Left kidney (tissue), 1 donor: ENCODE measurements at regions not wholly inside any gene's neighbourhood (a gene's known extent, or its start where the extent isn't known, plus 50 kb on each side); places are given as distances from the start of the nearest gene placed in this dataset.
"Not testable (repeated sequence)": the region's sequence is repeated elsewhere in the genome, so short reads cannot be mapped to it uniquely, and the experiment has no call there.

ENCODE experiments used
- DNase-seq: peaks from one replicate; pipeline ENCODE4 v3.0.0-alpha.2; 2013

DNA sequence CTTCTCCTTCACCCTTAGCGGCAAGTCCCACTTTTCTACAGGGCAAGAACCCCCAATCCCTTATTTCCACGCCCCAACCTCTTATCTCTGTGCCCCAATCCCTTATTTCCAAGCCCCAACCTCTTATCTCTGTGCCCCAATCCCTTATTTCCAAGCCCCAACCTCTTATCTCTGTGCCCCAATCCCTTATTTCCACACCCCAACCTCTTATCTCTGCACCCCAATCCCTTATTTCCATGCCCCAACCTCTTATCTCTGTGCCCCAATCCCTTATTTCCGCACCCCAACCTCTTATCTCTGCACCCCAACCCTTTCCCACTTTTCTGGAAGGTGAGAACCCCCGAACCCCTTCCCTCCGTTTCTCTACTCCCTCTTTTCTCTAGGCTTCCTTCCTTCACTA, 116.1 kb upstream of the GJE1 start:
- DNase-seq, result not testable (repeated sequence)

GRCh38 chr6:142015463-142015862, 117.3 kb upstream of the GJE1 start:
- not testable (repeated sequence) for DNase-seq

GRCh38 chr6:142015011-142015410, 117.7 kb upstream of the GJE1 start:
- DNase-seq, result no peak

GRCh38 chr6:142014515-142014914, 118.2 kb upstream of the GJE1 start:
- DNase-seq, result no peak

- no peak for DNase-seq
These were observed 118.7 kb upstream of the GJE1 start for GRCh38 chr6:142013875-142014495.

DNA sequence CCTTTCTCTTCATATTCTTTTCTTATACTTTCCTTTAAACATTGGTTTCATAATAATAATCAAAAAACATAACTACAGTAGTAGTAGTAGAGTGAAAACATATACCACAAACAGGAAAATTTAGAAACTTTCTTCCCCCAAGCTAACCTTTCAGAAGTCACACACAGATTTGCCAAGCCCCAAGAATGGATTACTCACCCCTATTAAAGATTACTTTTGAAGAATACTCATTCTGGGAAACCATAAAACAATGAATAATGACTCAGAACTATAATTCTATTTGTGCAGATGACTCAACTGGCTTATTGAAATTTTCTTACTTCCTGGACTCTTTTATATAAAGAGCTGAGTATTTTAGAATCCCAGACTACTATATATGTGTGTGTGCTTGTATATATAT, 119.4 kb upstream of the GJE1 start:
- DNase-seq, result no peak

- DNase-seq, result no peak
These were observed 121.0 kb upstream of the GJE1 start for GRCh38 chr6:142011775-142012174.

GRCh38 chr6:142011156-142011555, 121.6 kb upstream of the GJE1 start:
- no peak for DNase-seq

DNA sequence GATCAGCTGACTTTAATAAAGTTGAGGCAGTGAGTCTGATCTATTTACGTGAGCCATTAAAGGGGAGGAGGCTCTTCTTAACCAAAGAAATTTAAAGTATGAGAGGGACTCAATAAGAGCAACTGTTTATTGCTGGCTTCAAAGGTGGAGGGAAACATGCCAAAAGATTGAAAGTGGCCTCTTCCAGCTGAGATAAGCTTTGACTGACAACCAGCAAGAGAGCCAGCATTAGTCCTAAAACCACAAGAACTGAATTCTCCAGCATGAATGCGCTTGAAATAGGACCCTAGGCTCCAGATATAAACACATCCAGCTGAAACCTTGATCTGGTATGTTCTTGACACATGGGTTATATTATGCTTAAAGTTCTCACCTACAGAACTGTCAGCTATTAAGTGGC, 123.1 kb upstream of the GJE1 start:
- no peak for DNase-seq

GRCh38 chr6:142008781-142009180, 123.9 kb upstream of the GJE1 start:
- DNase-seq, result no peak

- DNase-seq, result no peak
These were observed 124.5 kb upstream of the GJE1 start for GRCh38 chr6:142008016-142008735.

DNA sequence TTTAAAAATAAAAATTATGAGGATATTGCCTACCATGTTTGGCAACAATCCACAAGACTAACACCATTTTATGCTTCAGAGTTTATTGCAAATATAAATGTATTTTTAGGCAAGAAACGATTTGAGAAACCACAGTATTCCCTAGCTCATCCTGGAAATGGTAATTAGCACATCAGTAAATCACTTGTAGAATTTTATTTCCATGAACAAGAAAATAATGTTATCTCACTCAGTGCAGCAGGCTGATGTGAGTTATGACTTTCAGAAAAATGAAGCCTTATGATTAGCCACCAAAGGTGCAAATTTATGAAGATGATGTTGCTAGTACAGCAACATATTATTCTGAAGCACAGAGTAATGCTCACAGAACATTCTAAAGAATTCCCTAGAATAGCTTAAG, 127.7 kb upstream of the GJE1 start:
- no peak for DNase-seq

DNA sequence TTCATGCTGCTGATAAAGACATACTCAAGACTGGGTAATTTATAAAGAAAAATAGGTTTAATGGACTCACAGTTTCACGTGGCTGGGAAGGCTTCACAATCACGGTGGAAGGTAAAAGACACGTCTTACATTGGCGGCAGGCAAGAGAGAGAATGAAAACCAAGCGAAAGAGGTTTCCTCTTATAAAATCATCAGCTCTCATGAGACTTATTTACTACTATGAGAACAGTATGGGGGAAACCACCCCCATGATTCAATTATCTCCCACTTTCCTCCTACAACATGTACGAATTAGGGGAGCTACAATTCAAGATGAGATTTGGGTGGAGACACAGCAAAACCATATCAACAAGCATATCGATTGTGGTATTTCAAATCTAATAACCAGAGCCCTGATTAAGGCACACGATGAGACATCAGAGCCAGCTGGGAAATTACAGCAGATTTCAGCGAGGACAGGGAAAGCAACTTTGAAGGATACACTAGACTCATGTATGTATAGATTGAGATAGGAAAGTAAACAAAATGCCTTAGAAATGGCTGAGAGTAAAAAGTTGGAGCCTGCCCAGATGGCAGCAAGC, 129.8 kb upstream of the GJE1 start:
- DNase-seq, result no peak

- no peak for DNase-seq
These were observed 135.9 kb upstream of the GJE1 start for GRCh38 chr6:141996823-141997222.

- no peak for DNase-seq
These were observed 140.6 kb upstream of the GJE1 start for GRCh38 chr6:141992109-141992508.

- no peak for DNase-seq
These were observed 141.9 kb upstream of the GJE1 start for GRCh38 chr6:141990840-141991239.

GRCh38 chr6:141989706-141989959, 143.1 kb upstream of the GJE1 start:
- no peak for DNase-seq

DNA sequence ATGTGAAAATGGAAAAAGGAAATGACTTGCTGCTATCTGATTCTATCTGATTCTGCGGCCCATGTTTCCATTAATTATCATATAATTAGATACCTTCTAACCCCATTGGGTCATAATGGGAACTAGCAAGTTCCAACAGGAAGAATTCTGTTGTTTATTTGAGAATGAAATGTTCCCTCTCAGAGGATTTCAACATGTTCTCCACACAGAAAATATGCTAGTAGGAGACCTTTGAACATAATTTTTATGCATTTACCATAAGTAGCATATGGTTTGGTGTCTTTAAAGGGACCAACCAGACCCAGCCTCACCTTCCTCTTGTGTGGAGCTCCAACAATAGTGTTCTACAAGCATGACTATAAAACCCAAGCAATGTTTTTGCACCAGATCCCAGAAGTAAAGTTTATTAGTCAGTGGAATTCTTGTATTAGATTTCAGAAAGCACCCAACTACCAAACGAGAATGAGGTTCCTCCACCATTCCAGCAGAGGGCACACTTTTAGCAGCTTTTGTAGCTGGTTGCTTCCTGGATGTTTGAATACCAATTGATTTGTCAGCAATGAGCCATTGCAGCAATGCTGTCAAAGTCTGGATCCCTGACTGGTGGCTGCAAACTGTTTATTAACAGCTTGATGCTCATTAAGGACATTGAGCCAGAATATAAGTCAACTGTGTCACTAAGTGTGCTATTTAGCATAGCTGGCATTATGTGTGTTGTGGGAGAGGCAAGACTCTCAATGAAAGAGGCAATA, 143.6 kb upstream of the GJE1 start:
- no peak for DNase-seq

DNA sequence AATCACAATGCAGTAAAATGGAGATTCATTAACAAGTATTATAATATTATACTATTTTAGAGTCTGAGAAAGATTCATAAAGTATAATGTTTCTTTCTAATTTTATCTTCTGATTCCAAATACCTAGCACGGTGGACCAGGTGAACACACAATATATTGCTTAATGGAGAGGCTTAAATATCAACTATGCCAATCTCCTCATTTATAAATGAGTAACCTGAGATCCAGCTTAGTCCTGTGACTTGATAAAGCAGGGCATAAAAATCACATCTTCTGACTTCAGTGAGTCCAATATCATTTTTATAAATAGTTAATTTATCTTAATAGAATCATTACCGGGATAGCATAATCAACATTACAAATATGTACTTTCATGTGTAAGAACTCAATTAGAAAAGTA, 144.4 kb upstream of the GJE1 start:
- no peak for DNase-seq

DNA sequence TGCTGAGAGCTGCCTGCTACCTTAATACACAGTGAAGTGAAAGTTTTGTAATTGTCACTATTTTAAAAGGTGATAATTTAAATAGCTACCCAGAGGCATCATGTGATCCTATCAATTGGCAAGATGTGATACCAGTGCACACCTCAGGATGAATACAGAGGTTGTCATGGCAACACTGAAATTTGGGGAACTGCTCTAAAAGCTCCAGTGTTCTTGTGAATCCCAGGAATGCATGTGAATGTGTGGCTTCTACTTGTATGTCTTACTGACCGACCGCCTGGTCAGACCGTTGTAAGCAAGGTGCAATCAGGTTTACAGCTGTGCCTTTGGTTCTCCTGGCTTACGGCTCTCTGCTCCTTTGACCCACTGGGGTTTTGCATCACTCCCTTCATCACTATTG, 146.3 kb upstream of the GJE1 start:
- no peak for DNase-seq

GRCh38 chr6:141981190-141981589, 151.5 kb upstream of the GJE1 start:
- DNase-seq, result no peak

- no peak for DNase-seq
These were observed 154.9 kb upstream of the GJE1 start for GRCh38 chr6:141977782-141978181.

GRCh38 chr6:141976994-141977393, 155.7 kb upstream of the GJE1 start:
- DNase-seq, result no peak
